ENCODE measurements at regions not wholly inside any gene's neighbourhood (a gene's known extent, or its start where the extent isn't known, plus 50 kb on each side); places are given as distances from the start of the nearest gene placed in this dataset.

GRCh38 chr3:182741214-182741613 is 52.1 kb upstream of the ATP11B start:
- H2AK9ac ChIP-seq (replicated peaks; ENCODE audit: low read depth, low read length, poor library complexity) = no peak overlapping the region
- no peak overlapping the region for H3K27ac ChIP-seq (ENCODE audit: insufficient read depth, low read length)
- H3K4me3 ChIP-seq (ENCODE audit: insufficient read depth, low read depth, low read length) = no peak overlapping the region
- CTCF ChIA-PET = no interaction called here
- TF ChIP-seq MAFK (IDR thresholded peaks at IDR 0.05; ENCODE audit: low read depth, low read length) (no peak), CTCF (conservative IDR thresholded peaks at IDR 0.05; ENCODE audit: low read depth, low read length) (no peak), CEBPB (IDR thresholded peaks at IDR 0.05; ENCODE audit: low read depth, low read length) (no peak), POLR2A (IDR thresholded peaks at IDR 0.05; ENCODE audit: low read depth, low read length) (no peak), ELK1 (IDR thresholded peaks at IDR 0.05; ENCODE audit: borderline replicate concordance, low read depth, low read length) (no peak), CHD1 (IDR thresholded peaks at IDR 0.05; ENCODE audit: low read depth, low read length) (no peak), FOS (IDR thresholded peaks at IDR 0.05; ENCODE audit: low read depth, low read length) (no peak), MXI1 (IDR thresholded peaks at IDR 0.05; ENCODE audit: borderline replicate concordance, low read depth, low read length) (no peak), BHLHE40 (IDR thresholded peaks at IDR 0.05; ENCODE audit: low read depth, low read length) (no peak), MAZ (IDR thresholded peaks at IDR 0.05; ENCODE audit: borderline replicate concordance, low read depth, low read length) (no peak), RFX5 (IDR thresholded peaks at IDR 0.05; ENCODE audit: low read depth, low read length) (no peak)
- no peaks in the 10 kb centered on the region; the same call in 1 of the 2 replicates for H3K4me1 ChIP-seq (ENCODE audit: control insufficient read depth, insufficient read depth, low read length)
- no peaks in the 10 kb centered on the region for H3K9me3 ChIP-seq (ENCODE audit: control insufficient read depth, insufficient read depth, low read length)
- H3K36me3 ChIP-seq (ENCODE audit: control insufficient read depth, insufficient read depth, low read length) = no peaks in the 10 kb centered on the region
- POLR2A ChIA-PET (ENCODE audit: unreplicated experiment) = no interaction called here
- intact Hi-C loops (cut with micrococcal nuclease) = no loop called here
- no peaks in the 10 kb centered on the region for H3K9me1 ChIP-seq (ENCODE audit: insufficient read depth, low read length)
- no peak overlapping the region for H2AK5ac ChIP-seq (ENCODE audit: low read depth, low read length)
- dilution Hi-C loops (cut with HindIII; ENCODE audit: low sequenced_read_pairs, unreplicated experiment) = no loop called here
- no peak overlapping the region for H2BK120ac ChIP-seq (ENCODE audit: low read depth, low read length)
- H3K14ac ChIP-seq (replicated peaks; ENCODE audit: low read depth, low read length) = no peak overlapping the region
- no peak overlapping the region for H4K5ac ChIP-seq (ENCODE audit: low read depth, low read length)
- DNase-seq (no peak), ATAC-seq (ENCODE audit: low read depth) (no peak)
- H2BK20ac ChIP-seq (ENCODE audit: low read depth, low read length) = no peak overlapping the region
- H3K27me3 ChIP-seq (ENCODE audit: control insufficient read depth, insufficient read depth, low read length) = peaks cover 7% of the 10 kb centered on the region; the same call in 1 of the 2 replicates
- no peak overlapping the region for H4K91ac ChIP-seq (ENCODE audit: insufficient read depth, low read depth, low read length)
- no peak overlapping the region for H3K4ac ChIP-seq (ENCODE audit: low read depth, low read length)
- no CpG with 5 or more reads among the region's 3 CpGs for WGBS, 2 experiments (ENCODE audit: extremely low coverage in 2 of 2, insufficient read length in 1 of 2)
- H3K9ac ChIP-seq (ENCODE audit: low read depth, low read length) = no peak overlapping the region
- in situ Hi-C loops (cut with MboI; ENCODE audit: low sequenced_read_pairs) = no loop called here
- no peak overlapping the region for H3K56ac ChIP-seq (ENCODE audit: extremely low read depth, insufficient read depth, low read length)
- H4K20me1 ChIP-seq (ENCODE audit: insufficient read depth, low read length) = no peaks in the 10 kb centered on the region
- H3K23ac ChIP-seq (ENCODE audit: low read depth, low read length) = no peak overlapping the region
- H2BK15ac ChIP-seq (ENCODE audit: low read depth, low read length) = no peak overlapping the region
- no peaks in the 10 kb centered on the region for H3K79me1 ChIP-seq (ENCODE audit: low read depth in 1 of 2, low read length in 2 of 2)
- no peak overlapping the region for H3K4me2 ChIP-seq (ENCODE audit: low read depth, low read length)
- no peak overlapping the region for H3K18ac ChIP-seq (ENCODE audit: low read depth, low read length)
- no peak overlapping the region for H4K8ac ChIP-seq (ENCODE audit: low read depth in 2 of 2, low read length in 2 of 2)
- no TSS peak for BruUV-seq (replicated peaks)
- H2AFZ ChIP-seq (replicated peaks; ENCODE audit: low read length, poor library complexity) = no peak overlapping the region
- no peak overlapping the region for H2BK5ac ChIP-seq (ENCODE audit: low read depth, low read length, poor library complexity, severe bottlenecking)
